ENCODE measurements at regions not wholly inside any gene's neighbourhood (a gene's known extent, or its start where the extent isn't known, plus 50 kb on each side); places are given as distances from the start of the nearest gene placed in this dataset.

- TF ChIP-seq POLR2AphosphoS5 (IDR thresholded peaks at IDR 0.05; ENCODE audit: low read depth, low read length), result no peak
These were observed 791.1 kb upstream of the SOX11 start for GRCh38 chr2:4900861-4901770.

GRCh38 chr2:4903656-4904348 is 788.4 kb upstream of the SOX11 start:
- TF ChIP-seq TAF1 (IDR thresholded peaks at IDR 0.05; ENCODE audit: borderline replicate concordance, insufficient read depth, low read length), result no peak
- TF ChIP-seq FOXP2 (optimal IDR thresholded peaks at IDR 0.05; ENCODE audit: borderline replicate concordance, extremely low read depth, extremely low read length, insufficient read depth), result no peak
- no peak for TF ChIP-seq SIN3A (IDR thresholded peaks at IDR 0.05; ENCODE audit: borderline replicate concordance, insufficient read depth, low read length)
- no peak for TF ChIP-seq POLR2AphosphoS5 (IDR thresholded peaks at IDR 0.05; ENCODE audit: low read depth, low read length)
- TF ChIP-seq REST (IDR thresholded peaks at IDR 0.05; ENCODE audit: insufficient read depth in 1 of 2, low read depth in 2 of 2, low read length in 2 of 2), result no peak

- no peak for TF ChIP-seq FOXP2 (optimal IDR thresholded peaks at IDR 0.05; ENCODE audit: borderline replicate concordance, extremely low read depth, extremely low read length, insufficient read depth)
These were observed 783.7 kb upstream of the SOX11 start for GRCh38 chr2:4908461-4908860.

GRCh38 chr2:4909346-4910009 is 782.7 kb upstream of the SOX11 start:
- TF ChIP-seq POLR2AphosphoS5 (IDR thresholded peaks at IDR 0.05; ENCODE audit: low read depth, low read length) (no peak), SIN3A (IDR thresholded peaks at IDR 0.05; ENCODE audit: borderline replicate concordance, insufficient read depth, low read length) (no peak), TAF1 (IDR thresholded peaks at IDR 0.05; ENCODE audit: borderline replicate concordance, insufficient read depth, low read length) (no peak), REST (IDR thresholded peaks at IDR 0.05; ENCODE audit: insufficient read depth in 1 of 2, low read depth in 2 of 2, low read length in 2 of 2) (no peak), FOXP2 (optimal IDR thresholded peaks at IDR 0.05; ENCODE audit: borderline replicate concordance, extremely low read depth, extremely low read length, insufficient read depth) (no peak)

GRCh38 chr2:4914036-4914435 is 778.1 kb upstream of the SOX11 start:
- TF ChIP-seq POLR2AphosphoS5 (IDR thresholded peaks at IDR 0.05; ENCODE audit: low read depth, low read length) (no peak), SIN3A (IDR thresholded peaks at IDR 0.05; ENCODE audit: borderline replicate concordance, insufficient read depth, low read length) (no peak), TAF1 (IDR thresholded peaks at IDR 0.05; ENCODE audit: borderline replicate concordance, insufficient read depth, low read length) (no peak), FOXP2 (optimal IDR thresholded peaks at IDR 0.05; ENCODE audit: borderline replicate concordance, extremely low read depth, extremely low read length, insufficient read depth) (no peak), REST (IDR thresholded peaks at IDR 0.05; ENCODE audit: insufficient read depth in 1 of 2, low read depth in 2 of 2, low read length in 2 of 2) (no peak)

- TF ChIP-seq REST (IDR thresholded peaks at IDR 0.05; ENCODE audit: insufficient read depth in 1 of 2, low read depth in 2 of 2, low read length in 2 of 2), result no peak
- TF ChIP-seq SIN3A (IDR thresholded peaks at IDR 0.05; ENCODE audit: borderline replicate concordance, insufficient read depth, low read length), result no peak
- no peak for TF ChIP-seq TAF1 (IDR thresholded peaks at IDR 0.05; ENCODE audit: borderline replicate concordance, insufficient read depth, low read length)
- TF ChIP-seq POLR2AphosphoS5 (IDR thresholded peaks at IDR 0.05; ENCODE audit: low read depth, low read length), result no peak
- TF ChIP-seq FOXP2 (optimal IDR thresholded peaks at IDR 0.05; ENCODE audit: borderline replicate concordance, extremely low read depth, extremely low read length, insufficient read depth), result no peak
These were observed 777.6 kb upstream of the SOX11 start for GRCh38 chr2:4914551-4914950.
